Tibial nerve (tissue), 4 donors: ENCODE measurements at regions not wholly inside any gene's neighbourhood (a gene's known extent, or its start where the extent isn't known, plus 50 kb on each side); places are given as distances from the start of the nearest gene placed in this dataset.

Experiments used
- CTCF ChIP-seq, 5 experiments: fragments of 200-600 bp in 3 of 5; fragments of 450-650 bp in 2 of 5; sonication (generic) in 3 of 5; IDR thresholded peaks; one replicate each; pipeline ENCODE4 v1.5.1; 2016 to 2019; ENCODE audit warnings: antibody characterized with exemption in 5 of 5, mild to moderate bottlenecking in 3 of 5, moderate library complexity in 2 of 5
- EP300 ChIP-seq, 2 donors: sonication (generic); formaldehyde crosslinking; IDR thresholded peaks; one replicate each; pipeline ENCODE4 v1.6.1; 2017; ENCODE audit warnings: antibody characterized with exemption in 2 of 2, mild to moderate bottlenecking in 1 of 2
- POLR2A ChIP-seq, 2 donors: fragments of 450-650 bp; IDR thresholded peaks; one replicate each; pipeline ENCODE4 v1.6.1; 2017; ENCODE audit warnings: antibody characterized with exemption in 2 of 2, mild to moderate bottlenecking in 2 of 2, moderate library complexity in 2 of 2

GRCh38 chr13:88937384-88937783, 1266.2 kb downstream of the SLITRK5 start:
- TF ChIP-seq CTCF (IDR thresholded peaks at IDR 0.05) (no peak), POLR2A (IDR thresholded peaks at IDR 0.05) (no peak), EP300 (IDR thresholded peaks at IDR 0.05) (no peak)
